HCT116 (cell line): ENCODE measurements at regions not wholly inside any gene's neighbourhood (a gene's known extent, or its start where the extent isn't known, plus 50 kb on each side); places are given as distances from the start of the nearest gene placed in this dataset.

Experiments
- ATAC-seq: fragments of 200-7000 bp; cut with Tn5 transposase; 2 replicates; pipeline ENCODE4 v1.9.1; 2020; ENCODE audit warnings: mild to moderate bottlenecking, moderate library complexity
- BruUV-seq: library from RNA; stranded (reverse); fragments of 400-500 nt; replicated peaks from 2 replicates; lab custom pipeline; 2021; lab: Mats Ljungman, UMichigan
- CTCF ChIA-PET: fragments of 300-600 bp; sonication (Branson Sonifier 250); formaldehyde crosslinking; loops from one replicate; lab custom pipeline; 2021; ENCODE audit warnings: antibody characterized with exemption; lab: Charles Lee
- POLR2A ChIA-PET: fragments of 300-600, 350-600 bp; sonication (Branson Sonifier 250); formaldehyde crosslinking; loops from one replicate; lab custom pipeline; 2021; ENCODE audit warnings: antibody characterized with exemption; lab: Charles Lee
- RAD21 ChIA-PET, 2 experiments: fragments of 300-600 bp; sonication (Branson Sonifier 250); formaldehyde crosslinking; loops; one replicate each; lab custom pipeline; 2023; ENCODE audit warnings: low total read pairs in 2 of 2; ENCODE audit not compliant: uncharacterized antibody in 2 of 2, unreplicated experiment in 2 of 2, low non-redundant PET in 1 of 2; lab: Charles Lee
- DNase-seq: peaks from one replicate; pipeline ENCODE4 v3.0.0-alpha.2; 2010; ENCODE audit warnings: low read depth, low spot score
- H2AFZ ChIP-seq: fragments of 200-600 bp; shearing (Covaris generic), sonication (generic); 2 replicates; pipeline ENCODE4 v1.6.1; 2017; ENCODE audit warnings: low read depth, mixed run types, mixed read lengths, antibody characterized with exemption, low read length; ENCODE audit not compliant: poor library complexity, severe bottlenecking
- H3K27ac ChIP-seq: 2 replicates; pipeline ENCODE4 v1.5.1; 2012; ENCODE audit warnings: low read depth, low read length
- H3K27me3 ChIP-seq: fragments of 200-600 bp; sonication (generic); 2 replicates; pipeline ENCODE4 v1.6.1; 2016; ENCODE audit warnings: mixed run types, low read length, mixed read lengths; ENCODE audit not compliant: insufficient read depth
- H3K36me3 ChIP-seq, 2 experiments: fragments of 200-500 bp in 1 of 2; fragments of 200-600 bp in 1 of 2; sonication (Bioruptor generic) in 1 of 2; sonication (generic) in 1 of 2; 2 replicates each; pipeline versions ENCODE4 v1.5.1 to v1.6.1; 2014 to 2016; ENCODE audit warnings: low read length in 2 of 2, inconsistent platforms in 1 of 2, mixed read lengths in 1 of 2, mixed run types in 1 of 2; ENCODE audit not compliant: insufficient read depth in 2 of 2, control insufficient read depth in 1 of 2
- H3K4me1 ChIP-seq, 2 experiments: fragments of 200-600 bp in 1 of 2; sonication (generic) in 1 of 2; 2 replicates each; pipeline versions ENCODE4 v1.5.1 to v1.6.1; 2012 to 2017; ENCODE audit warnings: low read length in 2 of 2, inconsistent platforms in 1 of 2, mild to moderate bottlenecking in 1 of 2, mixed read lengths in 1 of 2, mixed run types in 1 of 2, moderate library complexity in 1 of 2; ENCODE audit not compliant: insufficient read depth in 2 of 2, control insufficient read depth in 1 of 2
- H3K4me2 ChIP-seq: fragments of 200-600 bp; sonication (generic); 2 replicates; pipeline ENCODE4 v1.6.1; 2017; ENCODE audit warnings: mixed run types, low read length, mixed read lengths
- H3K4me3 ChIP-seq, 2 experiments: fragments of 200-600 bp in 1 of 2; sonication (generic) in 1 of 2; replicated peaks in 1 of 2; 2 replicates each; pipeline ENCODE4 v1.5.1; 2011 to 2016; ENCODE audit warnings: low read length in 2 of 2, control low read depth in 1 of 2, low read depth in 1 of 2, mild to moderate bottlenecking in 1 of 2, mixed read lengths in 1 of 2, mixed run types in 1 of 2
- H3K79me2 ChIP-seq: fragments of 200-600 bp; sonication (generic); 2 replicates; pipeline ENCODE4 v1.6.1; 2017; ENCODE audit warnings: mild to moderate bottlenecking, mixed run types, low read length, moderate library complexity, mixed read lengths; ENCODE audit not compliant: insufficient read depth
- H3K9ac ChIP-seq: fragments of 200-600 bp; sonication (generic); 2 replicates; pipeline ENCODE4 v1.6.1; 2016; ENCODE audit warnings: low read length, mixed read lengths
- H3K9me2 ChIP-seq: fragments of 200-600 bp; sonication (generic), shearing (Covaris generic); 2 replicates; pipeline ENCODE4 v1.6.1; 2017; ENCODE audit warnings: mixed run types, mild to moderate bottlenecking, moderate library complexity; ENCODE audit not compliant: insufficient read depth
- H3K9me3 ChIP-seq, 2 experiments: fragments of 200-500 bp in 1 of 2; fragments of 200-600 bp in 1 of 2; sonication (Bioruptor generic) in 1 of 2; sonication (generic) in 1 of 2; 2 replicates each; pipeline ENCODE4 v1.6.1; 2014 to 2017; ENCODE audit warnings: low read length in 2 of 2, mixed read lengths in 2 of 2, inconsistent platforms in 1 of 2, low read depth in 1 of 2, mild to moderate bottlenecking in 1 of 2, mixed run types in 1 of 2, moderate library complexity in 1 of 2; ENCODE audit not compliant: control insufficient read depth in 1 of 2, insufficient read depth in 1 of 2
- H4K20me1 ChIP-seq: fragments of 200-600 bp; sonication (generic), shearing (Covaris generic); 2 replicates; pipeline ENCODE4 v1.6.1; 2017; ENCODE audit warnings: mixed run types, mild to moderate bottlenecking, moderate library complexity; ENCODE audit not compliant: insufficient read depth
- CBX3 ChIP-seq: IDR thresholded peaks from 2 replicates; pipeline ENCODE4 v1.6.1; 2012; ENCODE audit warnings: low read depth
- CEBPB ChIP-seq: IDR thresholded peaks from 2 replicates; pipeline ENCODE4 v1.6.1; 2012; ENCODE audit warnings: low read depth
- EGR1 ChIP-seq: IDR thresholded peaks from 2 replicates; pipeline ENCODE4 v1.6.1; 2012; ENCODE audit warnings: low read depth
- ELF1 ChIP-seq: IDR thresholded peaks from 2 replicates; pipeline ENCODE4 v1.6.1; 2012; ENCODE audit warnings: low read depth, borderline replicate concordance
- EZH2 ChIP-seq: fragments of 200-600 bp; sonication (generic); IDR thresholded peaks from 2 replicates; pipeline ENCODE4 v1.6.1; 2017; ENCODE audit warnings: antibody characterized with exemption, mixed run types
- EZH2phosphoT487 ChIP-seq: fragments of 200-600 bp; IDR thresholded peaks from 2 replicates; pipeline ENCODE4 v1.6.1; 2018; ENCODE audit warnings: antibody characterized with exemption, borderline replicate concordance
- FOSL1 ChIP-seq: IDR thresholded peaks from 2 replicates; pipeline ENCODE4 v1.6.1; 2012; ENCODE audit warnings: low read depth
- POLR2A ChIP-seq: IDR thresholded peaks from 2 replicates; pipeline ENCODE4 v1.7.0; 2011; ENCODE audit warnings: borderline replicate concordance; ENCODE audit not compliant: insufficient read depth, insufficient read length; ENCODE audit errors: extremely low read depth
- RAD21 ChIP-seq: IDR thresholded peaks from 2 replicates; pipeline ENCODE4 v1.6.1; 2012; ENCODE audit warnings: low read depth, mild to moderate bottlenecking
- SP1 ChIP-seq: IDR thresholded peaks from 2 replicates; pipeline ENCODE4 v1.6.1; 2012; ENCODE audit warnings: low read depth
- SRF ChIP-seq: IDR thresholded peaks from 2 replicates; pipeline ENCODE4 v1.6.1; 2012; ENCODE audit warnings: low read depth
- TCF7L2 ChIP-seq: IDR thresholded peaks from 2 replicates; pipeline ENCODE4 v1.7.0; 2011; ENCODE audit warnings: borderline replicate concordance, inconsistent platforms; ENCODE audit not compliant: insufficient read depth, insufficient read length; ENCODE audit errors: extremely low read depth
- YY1 ChIP-seq: IDR thresholded peaks from 2 replicates; pipeline ENCODE4 v1.6.1; 2011; ENCODE audit warnings: low read length, low read depth, moderate library complexity, mild to moderate bottlenecking; ENCODE audit not compliant: insufficient replicate concordance; ENCODE audit errors: extremely low read depth
- ZFX ChIP-seq: fragments of 450-650 bp; IDR thresholded peaks from 2 replicates; pipeline ENCODE4 v1.6.1; 2017
- ZNF274 ChIP-seq: fragments of 200-500 bp; sonication (Bioruptor generic); IDR thresholded peaks from 2 replicates; pipeline ENCODE4 v1.6.1; 2014; ENCODE audit warnings: mild to moderate bottlenecking, low read depth, low read length, inconsistent platforms
- intact Hi-C: fragments of 100-400 bp; cut with micrococcal nuclease; formaldehyde crosslinking; loops from 2 replicates; pipeline ENCODE4 v1.10.0; 2022
- TF ChIP-seq, protein P1 (sequence below), 3 experiments: fragments of 200-600 bp in 1 of 3; sonication (generic) in 1 of 3; IDR thresholded peaks in 2 of 3; conservative IDR thresholded peaks in 1 of 3; 2 replicates each; pipeline ENCODE4 v1.5.1; 2012 to 2017; ENCODE audit warnings: low read depth in 2 of 3, low read length in 2 of 3, antibody characterized with exemption in 1 of 3, borderline replicate concordance in 1 of 3, control low read depth in 1 of 3, mild to moderate bottlenecking in 1 of 3, mixed read lengths in 1 of 3, mixed run types in 1 of 3, moderate library complexity in 1 of 3; ENCODE audit not compliant: insufficient read depth in 1 of 3
- TF ChIP-seq, protein P2 (sequence below): IDR thresholded peaks from 2 replicates; pipeline ENCODE4 v1.6.1; 2011; ENCODE audit warnings: mild to moderate bottlenecking, low read length, moderate library complexity; ENCODE audit not compliant: insufficient replicate concordance; ENCODE audit errors: extremely low read depth

DNA sequence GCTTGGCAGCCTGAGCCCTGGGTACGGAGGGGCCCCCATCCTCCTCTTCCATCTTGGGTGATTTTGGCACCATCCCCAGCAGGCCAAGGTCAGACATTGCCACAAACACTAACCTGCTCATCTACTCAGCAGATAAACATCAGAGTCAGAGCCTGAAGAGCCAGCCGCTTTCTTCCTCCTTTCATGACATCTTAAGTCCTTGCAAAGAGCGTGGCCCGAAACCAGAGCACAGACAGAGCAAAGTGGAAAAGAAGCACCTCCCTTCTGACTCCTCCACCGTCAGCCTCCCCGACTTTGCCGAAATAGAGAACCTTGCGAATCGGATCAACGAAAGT is 60.4 kb upstream of the RPH3AL start:
- DNase-seq = no peak
- Histone ChIP-seq H3K9me2 (no peaks in the 10 kb centered on the region), H3K9ac (no peak overlapping the region), H3K36me3 (no peaks in the 10 kb centered on the region), H4K20me1 (no peaks in the 10 kb centered on the region), H3K79me2 (no peaks in the 10 kb centered on the region), H2AFZ (no peak overlapping the region), H3K4me2 (no peak overlapping the region), H3K27ac (no peak overlapping the region), H3K9me3 (no peaks in the 10 kb centered on the region), H3K4me3 (no peak overlapping the region), H3K27me3 (no peaks in the 10 kb centered on the region), H3K4me1 (peaks cover 6 to 19% of the 10 kb centered on the region in 2 experiments; a peak in 3 of 4 replicates)
- ChIA-PET RAD21 (interaction anchor here (0.9 to 1.5 kb wide), 4 partner anchors 275 to 290 kb away, joined by 3 to 14 read pairs (median 8); no protein-coding TSS in a partner anchor), POLR2A (no interaction called here), CTCF (interaction anchor here (1.1 to 3.1 kb wide), 9 partner anchors 21 to 643 kb away, joined by 3 to 124 read pairs (median 8); partner anchors contain the start of genes TIMM22 and VPS53)
- TF ChIP-seq CBX3 = no peak
- TF ChIP-seq EZH2 = no peak
- no peak for TF ChIP-seq ELF1
- TF ChIP-seq EZH2phosphoT487 = no peak
- TF ChIP-seq ZNF274 = no peak
- no peak for TF ChIP-seq SP1
- TF ChIP-seq, protein P1, sequence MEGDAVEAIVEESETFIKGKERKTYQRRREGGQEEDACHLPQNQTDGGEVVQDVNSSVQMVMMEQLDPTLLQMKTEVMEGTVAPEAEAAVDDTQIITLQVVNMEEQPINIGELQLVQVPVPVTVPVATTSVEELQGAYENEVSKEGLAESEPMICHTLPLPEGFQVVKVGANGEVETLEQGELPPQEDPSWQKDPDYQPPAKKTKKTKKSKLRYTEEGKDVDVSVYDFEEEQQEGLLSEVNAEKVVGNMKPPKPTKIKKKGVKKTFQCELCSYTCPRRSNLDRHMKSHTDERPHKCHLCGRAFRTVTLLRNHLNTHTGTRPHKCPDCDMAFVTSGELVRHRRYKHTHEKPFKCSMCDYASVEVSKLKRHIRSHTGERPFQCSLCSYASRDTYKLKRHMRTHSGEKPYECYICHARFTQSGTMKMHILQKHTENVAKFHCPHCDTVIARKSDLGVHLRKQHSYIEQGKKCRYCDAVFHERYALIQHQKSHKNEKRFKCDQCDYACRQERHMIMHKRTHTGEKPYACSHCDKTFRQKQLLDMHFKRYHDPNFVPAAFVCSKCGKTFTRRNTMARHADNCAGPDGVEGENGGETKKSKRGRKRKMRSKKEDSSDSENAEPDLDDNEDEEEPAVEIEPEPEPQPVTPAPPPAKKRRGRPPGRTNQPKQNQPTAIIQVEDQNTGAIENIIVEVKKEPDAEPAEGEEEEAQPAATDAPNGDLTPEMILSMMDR (IDR thresholded peaks at IDR 0.05 in 2 of 3, conservative IDR thresholded peaks at IDR 0.05 in 1 of 3; ENCODE audit: borderline replicate concordance in 1 of 3, insufficient read depth in 1 of 3, low read depth in 2 of 3, low read length in 2 of 3) = no peak
- no peak for TF ChIP-seq POLR2A
- TF ChIP-seq CEBPB = no peak
- TF ChIP-seq TCF7L2 = no peak
- TF ChIP-seq RAD21 = no peak
- no peak for TF ChIP-seq EGR1
- no peak for TF ChIP-seq FOSL1
- TF ChIP-seq ZFX = no peak
- TF ChIP-seq, protein P2, sequence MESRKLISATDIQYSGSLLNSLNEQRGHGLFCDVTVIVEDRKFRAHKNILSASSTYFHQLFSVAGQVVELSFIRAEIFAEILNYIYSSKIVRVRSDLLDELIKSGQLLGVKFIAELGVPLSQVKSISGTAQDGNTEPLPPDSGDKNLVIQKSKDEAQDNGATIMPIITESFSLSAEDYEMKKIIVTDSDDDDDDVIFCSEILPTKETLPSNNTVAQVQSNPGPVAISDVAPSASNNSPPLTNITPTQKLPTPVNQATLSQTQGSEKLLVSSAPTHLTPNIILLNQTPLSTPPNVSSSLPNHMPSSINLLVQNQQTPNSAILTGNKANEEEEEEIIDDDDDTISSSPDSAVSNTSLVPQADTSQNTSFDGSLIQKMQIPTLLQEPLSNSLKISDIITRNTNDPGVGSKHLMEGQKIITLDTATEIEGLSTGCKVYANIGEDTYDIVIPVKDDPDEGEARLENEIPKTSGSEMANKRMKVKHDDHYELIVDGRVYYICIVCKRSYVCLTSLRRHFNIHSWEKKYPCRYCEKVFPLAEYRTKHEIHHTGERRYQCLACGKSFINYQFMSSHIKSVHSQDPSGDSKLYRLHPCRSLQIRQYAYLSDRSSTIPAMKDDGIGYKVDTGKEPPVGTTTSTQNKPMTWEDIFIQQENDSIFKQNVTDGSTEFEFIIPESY = no peak
- no peak for TF ChIP-seq SRF
- TF ChIP-seq YY1 = no peak
- no TSS peak for BruUV-seq
- ATAC-seq = no peak
- intact Hi-C loops = loop anchor here (5.0 kb wide), 2 partner anchors 569 to 584 kb away; partner anchors contain the start of gene TIMM22
